ENCODE measurements at regions not wholly inside any gene's neighbourhood (a gene's known extent, or its start where the extent isn't known, plus 50 kb on each side); places are given as distances from the start of the nearest gene placed in this dataset.

- intact Hi-C loops (cut with micrococcal nuclease; ENCODE audit: unreplicated experiment) = no loop called here
- ChIA-PET CTCF (no interaction called here), POLR2A (ENCODE audit: low non-redundant PET) (no interaction called here)
- no TSS peak for BruUV-seq (replicated peaks)
- Histone ChIP-seq H3K4me1 (ENCODE audit: insufficient read depth, low read length, poor library complexity, severe bottlenecking) (no peaks in the 10 kb centered on the region), H3K27me3 (replicated peaks; ENCODE audit: insufficient read depth, low read depth, low read length, poor library complexity) (no peaks in the 10 kb centered on the region), H3K4me3 (ENCODE audit: low read depth, low read length, poor library complexity, severe bottlenecking) (no peak overlapping the region), H3K36me3 (ENCODE audit: insufficient read depth, low read length, poor library complexity, severe bottlenecking) (no peaks in the 10 kb centered on the region), H3K27ac (ENCODE audit: low read depth, low read length, poor library complexity, severe bottlenecking) (no peak overlapping the region), H3K9me3 (ENCODE audit: low read depth, low read length, poor library complexity, severe bottlenecking) (no peaks in the 10 kb centered on the region)
- DNase-seq (ENCODE audit: low spot score) = no peak
- TF ChIP-seq CTCF (conservative IDR thresholded peaks at IDR 0.05; ENCODE audit: low read depth, low read length) (no peak), EZH2 (IDR thresholded peaks at IDR 0.05; ENCODE audit: borderline replicate concordance, low read depth, low read length, poor library complexity, severe bottlenecking) (no peak)
These were observed 504.7 kb downstream of the NUF2 start for GRCh38 chr1:163826500-163826899.

GRCh38 chr1:163834778-163835177 lies 513.0 kb downstream of the NUF2 start:
- no TSS peak for BruUV-seq (replicated peaks)
- ChIA-PET CTCF (no interaction called here), POLR2A (ENCODE audit: low non-redundant PET) (no interaction called here)
- Histone ChIP-seq H3K27ac (ENCODE audit: low read depth, low read length, poor library complexity, severe bottlenecking) (no peak overlapping the region), H3K36me3 (ENCODE audit: insufficient read depth, low read length, poor library complexity, severe bottlenecking) (no peaks in the 10 kb centered on the region), H3K27me3 (replicated peaks; ENCODE audit: insufficient read depth, low read depth, low read length, poor library complexity) (no peaks in the 10 kb centered on the region), H3K9me3 (ENCODE audit: low read depth, low read length, poor library complexity, severe bottlenecking) (no peaks in the 10 kb centered on the region), H3K4me3 (ENCODE audit: low read depth, low read length, poor library complexity, severe bottlenecking) (no peak overlapping the region), H3K4me1 (ENCODE audit: insufficient read depth, low read length, poor library complexity, severe bottlenecking) (peaks cover 10% of the 10 kb centered on the region)
- TF ChIP-seq CTCF (conservative IDR thresholded peaks at IDR 0.05; ENCODE audit: low read depth, low read length) = no peak
- no peak for TF ChIP-seq EZH2 (IDR thresholded peaks at IDR 0.05; ENCODE audit: borderline replicate concordance, low read depth, low read length, poor library complexity, severe bottlenecking)
- no peak for DNase-seq (ENCODE audit: low spot score)
- intact Hi-C loops (cut with micrococcal nuclease; ENCODE audit: unreplicated experiment) = no loop called here

- no TSS peak for BruUV-seq (replicated peaks)
- CTCF ChIA-PET = no interaction called here
- intact Hi-C loops (cut with micrococcal nuclease; ENCODE audit: unreplicated experiment) = no loop called here
These were observed 514.7 kb downstream of the NUF2 start for GRCh38 chr1:163836481-163836880.

More at GRCh38 chr1:163836481-163836880, 514.7 kb downstream of the NUF2 start:
- no peaks in the 10 kb centered on the region for H3K9me3 ChIP-seq (ENCODE audit: low read depth, low read length, poor library complexity, severe bottlenecking)
- H3K36me3 ChIP-seq (ENCODE audit: insufficient read depth, low read length, poor library complexity, severe bottlenecking) = no peaks in the 10 kb centered on the region
- H3K27me3 ChIP-seq (replicated peaks; ENCODE audit: insufficient read depth, low read depth, low read length, poor library complexity) = no peaks in the 10 kb centered on the region
- no peak overlapping the region for H3K4me3 ChIP-seq (ENCODE audit: low read depth, low read length, poor library complexity, severe bottlenecking)
- H3K27ac ChIP-seq (ENCODE audit: low read depth, low read length, poor library complexity, severe bottlenecking) = no peak overlapping the region
- peaks cover 10% of the 10 kb centered on the region for H3K4me1 ChIP-seq (ENCODE audit: insufficient read depth, low read length, poor library complexity, severe bottlenecking)
- DNase-seq (ENCODE audit: low spot score) = no peak
- TF ChIP-seq CTCF (conservative IDR thresholded peaks at IDR 0.05; ENCODE audit: low read depth, low read length) (no peak), EZH2 (IDR thresholded peaks at IDR 0.05; ENCODE audit: borderline replicate concordance, low read depth, low read length, poor library complexity, severe bottlenecking) (no peak)
- POLR2A ChIA-PET (ENCODE audit: low non-redundant PET) = no interaction called here
